CD4-positive, alpha-beta T cell (primary cell): ENCODE measurements at regions not wholly inside any gene's neighbourhood (a gene's known extent, or its start where the extent isn't known, plus 50 kb on each side); places are given as distances from the start of the nearest gene placed in this dataset.

Experiments
- ATAC-seq: fragments of 200-7000 bp; cut with Tn5 transposase; one replicate; pipeline ENCODE4 v1.10.0; 2022; ENCODE audit warnings: mild to moderate bottlenecking; ENCODE audit not compliant: poor library complexity
- CTCF ChIA-PET: fragments of 350-600 bp; sonication (Branson Sonifier 250); formaldehyde crosslinking; loops from one replicate; lab custom pipeline; 2021; ENCODE audit warnings: antibody characterized with exemption, inconsistent platforms; lab: Charles Lee
- POLR2A ChIA-PET: fragments of 350-600 bp; sonication (Branson Sonifier 250); formaldehyde crosslinking; loops from one replicate; lab custom pipeline; 2021; ENCODE audit warnings: antibody characterized with exemption, inconsistent platforms; lab: Charles Lee
- DNase-seq, 14 experiments: peaks; one replicate each; pipeline ENCODE4 v3.0.0-alpha.2; 2013 to 2020; ENCODE audit warnings: mixed read lengths in 2 of 14
- H3K27ac ChIP-seq, 2 donors: one replicate each; pipeline versions ENCODE4 v1.5.1 to v1.7.0; 2013; ENCODE audit warnings: low read length in 2 of 2, low read depth in 1 of 2, mild to moderate bottlenecking in 1 of 2
- H3K27me3 ChIP-seq, 2 experiments: 1 replicate in 1 of 2; 2 replicates in 1 of 2; pipeline versions ENCODE4 v1.6.1 to v1.7.0; 2013; ENCODE audit warnings: low read length in 2 of 2, control low read depth in 1 of 2, mild to moderate bottlenecking in 1 of 2, moderate library complexity in 1 of 2; ENCODE audit not compliant: insufficient read depth in 2 of 2, control insufficient read depth in 1 of 2
- H3K36me3 ChIP-seq: one replicate; pipeline ENCODE4 v1.6.1; 2013; ENCODE audit warnings: low read length, control low read depth; ENCODE audit not compliant: insufficient read depth
- H3K4me1 ChIP-seq: one replicate; pipeline ENCODE4 v1.6.1; 2013; ENCODE audit warnings: low read length, control low read depth; ENCODE audit not compliant: insufficient read depth
- H3K4me3 ChIP-seq: one replicate; pipeline ENCODE4 v1.5.1; 2013; ENCODE audit warnings: mild to moderate bottlenecking, low read length, moderate library complexity
- H3K9me3 ChIP-seq, 2 experiments: 1 replicate in 1 of 2; 2 replicates in 1 of 2; pipeline versions ENCODE4 v1.6.1 to v1.7.0; 2013; ENCODE audit warnings: low read length in 2 of 2, mild to moderate bottlenecking in 2 of 2, control low read depth in 1 of 2, moderate library complexity in 1 of 2; ENCODE audit not compliant: control insufficient read depth in 1 of 2, insufficient read depth in 1 of 2
- H3K27ac Mint-ChIP-seq: one replicate; pipeline ENCODE4 v1.8.0; 2020; ENCODE audit warnings: mixed read lengths
- H3K27me3 Mint-ChIP-seq: one replicate; pipeline ENCODE4 v1.8.0; 2021; ENCODE audit warnings: mixed read lengths
- H3K36me3 Mint-ChIP-seq: one replicate; pipeline ENCODE4 v1.8.0; 2021; ENCODE audit warnings: low read depth, mixed read lengths
- H3K4me1 Mint-ChIP-seq: one replicate; pipeline ENCODE4 v1.8.0; 2021; ENCODE audit warnings: low read depth, mixed read lengths
- H3K4me3 Mint-ChIP-seq: one replicate; pipeline ENCODE4 v1.8.0; 2020; ENCODE audit warnings: mild to moderate bottlenecking, mixed read lengths
- H3K9me3 Mint-ChIP-seq: one replicate; pipeline ENCODE4 v1.8.0; 2020; ENCODE audit warnings: mixed read lengths
- CTCF ChIP-seq: fragments of 200-600 bp; IDR thresholded peaks from one replicate; pipeline ENCODE4 v1.8.0; 2022; ENCODE audit warnings: antibody characterized with exemption, mild to moderate bottlenecking
- intact Hi-C, 2 experiments: fragments of 100-400 bp; cut with DNase I in 1 of 2; cut with micrococcal nuclease in 1 of 2; formaldehyde crosslinking; loops; one replicate each; pipeline versions ENCODE4 v1.15.1 to v1.9.0; 2023 to 2025; cut with DNase I, micrococcal nuclease

GRCh38 chr3:65149877-65150276 is 462.1 kb upstream of the ADAMTS9 start:
- POLR2A ChIA-PET = no interaction called here
- CTCF ChIA-PET = no interaction called here
- intact Hi-C loops = no loop called here
- H3K27me3 Mint-ChIP-seq = no peaks in the 10 kb centered on the region
- no peaks in the 10 kb centered on the region for H3K36me3 ChIP-seq
- no peak for TF ChIP-seq CTCF
- no peak for ATAC-seq
- no peaks in the 10 kb centered on the region for H3K36me3 Mint-ChIP-seq
- H3K27me3 ChIP-seq = no peaks in the 10 kb centered on the region
- H3K9me3 Mint-ChIP-seq = peaks cover 4% of the 10 kb centered on the region
- no peak overlapping the region for H3K27ac Mint-ChIP-seq
- H3K9me3 ChIP-seq = no peaks in the 10 kb centered on the region
- H3K4me3 Mint-ChIP-seq = no peak overlapping the region
- DNase-seq = no peak
- no peak overlapping the region for H3K27ac ChIP-seq
- no peaks in the 10 kb centered on the region for H3K4me1 Mint-ChIP-seq
- H3K4me3 ChIP-seq = no peak overlapping the region
- H3K4me1 ChIP-seq = no peaks in the 10 kb centered on the region

- Mint-ChIP-seq H3K36me3 (no peaks in the 10 kb centered on the region), H3K9me3 (peaks cover 4% of the 10 kb centered on the region), H3K27ac (no peak overlapping the region), H3K27me3 (no peaks in the 10 kb centered on the region), H3K4me1 (no peaks in the 10 kb centered on the region), H3K4me3 (no peak overlapping the region)
- no peaks in the 10 kb centered on the region for H3K36me3 ChIP-seq
- no peaks in the 10 kb centered on the region for H3K9me3 ChIP-seq
- ChIA-PET POLR2A (no interaction called here), CTCF (no interaction called here)
- ATAC-seq (no peak), DNase-seq (no peak)
- no peaks in the 10 kb centered on the region for H3K4me1 ChIP-seq
- TF ChIP-seq CTCF = no peak
- intact Hi-C loops = no loop called here
- H3K4me3 ChIP-seq = no peak overlapping the region
- no peak overlapping the region for H3K27ac ChIP-seq
- no peaks in the 10 kb centered on the region for H3K27me3 ChIP-seq
Observed at GRCh38 chr3:65148687-65149086, 460.9 kb upstream of the ADAMTS9 start.

GRCh38 chr3:65146179-65146578 is 458.4 kb upstream of the ADAMTS9 start:
- TF ChIP-seq CTCF = no peak
- ChIA-PET POLR2A (no interaction called here), CTCF (interaction anchor here (0.9 kb wide), 1 partner anchor 9 kb away, joined by 3 read pairs; no protein-coding TSS in a partner anchor)
- Mint-ChIP-seq H3K36me3 (no peaks in the 10 kb centered on the region), H3K27me3 (no peaks in the 10 kb centered on the region), H3K27ac (no peak overlapping the region), H3K9me3 (peaks cover 6% of the 10 kb centered on the region), H3K4me1 (no peaks in the 10 kb centered on the region), H3K4me3 (no peak overlapping the region)
- intact Hi-C loops = no loop called here
- Histone ChIP-seq H3K36me3 (no peaks in the 10 kb centered on the region), H3K27me3 (no peaks in the 10 kb centered on the region), H3K9me3 (peaks cover 0 to 4% of the 10 kb centered on the region in 2 experiments), H3K4me1 (no peaks in the 10 kb centered on the region), H3K4me3 (no peak overlapping the region), H3K27ac (no peak overlapping the region)
- DNase-seq (no peak), ATAC-seq (no peak)
